Activated T-helper 17 cell treated with anti-CD3 and anti-CD28 coated beads, Interleukin-2, amount 50 U/mL, for 72 hours (primary cell): ENCODE measurements at regions not wholly inside any gene's neighbourhood (a gene's known extent, or its start where the extent isn't known, plus 50 kb on each side); places are given as distances from the start of the nearest gene placed in this dataset.
"Not testable (repeated sequence)": the region's sequence is repeated elsewhere in the genome, so short reads cannot be mapped to it uniquely, and the experiment has no call there.

ENCODE experiments used
- ATAC-seq: fragments of 150-1000 bp; cut with Tn5 transposase; replicated peaks from 2 replicates; pipeline ENCODE4 v1.10.0; 2021; ENCODE audit warnings: mild to moderate bottlenecking, moderate library complexity
- H3K27ac Mint-ChIP-seq: one replicate; pipeline ENCODE4 v1.8.0; 2022; ENCODE audit warnings: mixed read lengths
- H3K27me3 Mint-ChIP-seq: one replicate; pipeline ENCODE4 v1.8.0; 2022; ENCODE audit warnings: mixed read lengths
- H3K36me3 Mint-ChIP-seq: one replicate; pipeline ENCODE4 v1.8.0; 2022; ENCODE audit warnings: low read depth, mild to moderate bottlenecking, mixed read lengths
- H3K4me1 Mint-ChIP-seq: one replicate; pipeline ENCODE4 v1.8.0; 2022; ENCODE audit warnings: mixed read lengths
- H3K4me3 Mint-ChIP-seq: one replicate; pipeline ENCODE4 v1.8.0; 2022; ENCODE audit warnings: mild to moderate bottlenecking, mixed read lengths
- H3K9me3 Mint-ChIP-seq: one replicate; pipeline ENCODE4 v1.8.0; 2022; ENCODE audit warnings: mixed read lengths

- H3K36me3 Mint-ChIP-seq = no peaks in the 10 kb centered on the region
- no peak for ATAC-seq
- H3K27me3 Mint-ChIP-seq = peaks cover 33% of the 10 kb centered on the region
- no peaks in the 10 kb centered on the region for H3K4me1 Mint-ChIP-seq
- H3K9me3 Mint-ChIP-seq = no peaks in the 10 kb centered on the region
- H3K4me3 Mint-ChIP-seq = no peak overlapping the region
- H3K27ac Mint-ChIP-seq = no peak overlapping the region
Measured at GRCh38 chr12:108440736-108441135, 74.3 kb upstream of the FICD start.

DNA sequence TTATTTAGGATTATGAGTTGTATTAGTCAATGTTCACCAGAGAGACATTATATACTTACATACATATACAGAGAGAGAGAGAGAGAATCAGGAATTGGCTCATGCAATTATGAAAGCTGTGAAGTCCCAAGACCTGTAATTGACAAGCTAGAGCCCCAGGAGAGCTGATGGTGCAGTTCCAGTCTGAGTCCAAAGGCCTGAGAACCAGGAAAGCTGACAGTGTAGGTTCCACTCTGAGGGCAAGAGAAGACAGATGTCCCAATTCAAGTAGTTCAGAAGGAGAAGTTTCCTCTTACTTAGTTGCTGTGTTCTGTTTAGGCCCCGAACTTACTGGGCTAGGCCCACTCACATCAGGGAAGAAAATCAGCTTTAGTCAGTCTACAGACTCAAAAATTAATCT is 76.4 kb upstream of the FICD start:
- no peak overlapping the region for H3K4me3 Mint-ChIP-seq
- H3K27ac Mint-ChIP-seq = no peak overlapping the region
- H3K27me3 Mint-ChIP-seq = peaks cover 34% of the 10 kb centered on the region
- no peaks in the 10 kb centered on the region for H3K4me1 Mint-ChIP-seq
- no peaks in the 10 kb centered on the region for H3K9me3 Mint-ChIP-seq
- no peaks in the 10 kb centered on the region for H3K36me3 Mint-ChIP-seq
- ATAC-seq = no peak

DNA sequence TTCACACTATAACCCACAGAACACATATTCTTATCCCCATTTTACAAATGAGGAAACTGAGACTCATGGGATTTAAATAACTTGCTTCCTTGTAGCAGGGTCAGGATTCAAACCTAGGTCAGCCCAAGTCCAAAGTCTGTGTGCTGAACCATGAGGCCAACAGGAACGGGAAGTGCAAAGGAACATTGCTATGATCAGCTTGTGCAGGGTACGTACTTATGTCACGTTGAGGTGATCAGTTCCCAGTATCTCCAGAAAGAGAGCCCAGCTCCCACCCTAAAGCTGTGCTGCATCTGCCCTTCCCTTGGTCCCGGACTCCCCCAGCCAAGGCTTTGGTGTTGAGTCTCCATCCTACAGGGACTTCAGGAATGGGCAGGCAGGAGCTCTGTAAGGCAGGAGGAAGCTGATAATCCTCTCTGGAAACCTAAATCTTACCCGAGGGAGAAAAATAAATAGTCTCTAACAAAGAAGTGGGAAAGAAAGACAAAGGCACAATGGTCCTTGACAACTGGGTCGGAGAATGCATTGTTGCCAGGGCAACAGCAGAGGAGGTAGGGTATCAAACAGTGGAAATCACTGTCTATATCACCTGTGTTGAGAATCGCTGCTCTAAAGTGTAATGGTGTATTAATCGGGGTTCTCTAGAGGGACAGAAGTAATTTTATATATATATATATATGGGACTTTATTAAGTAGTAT is 82.5 kb upstream of the FICD start:
- peaks cover 17% of the 10 kb centered on the region for H3K27me3 Mint-ChIP-seq
- no peaks in the 10 kb centered on the region for H3K9me3 Mint-ChIP-seq
- no peak for ATAC-seq
- H3K36me3 Mint-ChIP-seq = no peaks in the 10 kb centered on the region
- no peak overlapping the region for H3K4me3 Mint-ChIP-seq
- no peaks in the 10 kb centered on the region for H3K4me1 Mint-ChIP-seq
- no peak overlapping the region for H3K27ac Mint-ChIP-seq

DNA sequence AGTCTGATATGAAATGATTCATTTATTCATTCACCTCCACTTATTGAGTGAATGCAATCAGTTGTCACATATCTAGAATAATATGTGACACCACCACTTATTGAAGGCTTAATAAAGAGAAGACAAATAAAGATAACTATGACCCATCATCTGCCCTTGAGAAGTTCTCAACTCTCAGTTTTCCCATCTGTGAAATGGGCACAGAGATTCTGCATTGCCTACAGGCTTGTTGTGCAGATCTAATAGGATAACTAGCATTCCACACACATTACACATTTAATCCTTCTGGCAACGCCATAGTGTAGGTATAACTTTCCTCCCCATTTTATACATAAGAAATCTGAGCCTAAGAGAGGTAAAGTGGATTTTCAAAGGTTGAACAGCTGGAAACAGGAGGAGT is 84.2 kb upstream of the FICD start:
- Mint-ChIP-seq H3K27me3 (peaks cover 21% of the 10 kb centered on the region), H3K4me1 (no peaks in the 10 kb centered on the region), H3K4me3 (no peak overlapping the region), H3K27ac (no peak overlapping the region), H3K36me3 (no peaks in the 10 kb centered on the region), H3K9me3 (no peaks in the 10 kb centered on the region)
- ATAC-seq = no peak

DNA sequence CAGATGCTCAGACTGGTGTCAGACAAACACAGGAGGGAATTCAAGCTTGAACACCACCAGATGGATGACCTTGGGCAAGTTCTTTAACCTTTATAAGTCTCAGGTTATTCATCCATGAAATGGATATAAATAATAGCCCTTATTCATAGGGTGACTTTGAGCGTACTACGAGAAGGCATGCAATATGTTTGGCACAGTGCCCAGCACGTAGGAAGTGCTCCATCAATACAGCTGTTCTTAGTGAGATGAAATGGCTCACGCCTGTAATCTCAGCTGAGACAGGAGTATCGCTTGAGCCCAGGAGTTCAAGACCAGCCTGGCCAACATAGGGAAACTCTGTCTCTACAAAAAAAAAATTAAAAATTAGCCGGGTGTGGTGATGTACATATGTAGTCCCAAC is 84.8 kb upstream of the FICD start:
- no peak for ATAC-seq
- Mint-ChIP-seq H3K4me1 (no peaks in the 10 kb centered on the region), H3K36me3 (no peaks in the 10 kb centered on the region), H3K27ac (no peak overlapping the region), H3K4me3 (no peak overlapping the region), H3K9me3 (no peaks in the 10 kb centered on the region), H3K27me3 (peaks cover 25% of the 10 kb centered on the region)

DNA sequence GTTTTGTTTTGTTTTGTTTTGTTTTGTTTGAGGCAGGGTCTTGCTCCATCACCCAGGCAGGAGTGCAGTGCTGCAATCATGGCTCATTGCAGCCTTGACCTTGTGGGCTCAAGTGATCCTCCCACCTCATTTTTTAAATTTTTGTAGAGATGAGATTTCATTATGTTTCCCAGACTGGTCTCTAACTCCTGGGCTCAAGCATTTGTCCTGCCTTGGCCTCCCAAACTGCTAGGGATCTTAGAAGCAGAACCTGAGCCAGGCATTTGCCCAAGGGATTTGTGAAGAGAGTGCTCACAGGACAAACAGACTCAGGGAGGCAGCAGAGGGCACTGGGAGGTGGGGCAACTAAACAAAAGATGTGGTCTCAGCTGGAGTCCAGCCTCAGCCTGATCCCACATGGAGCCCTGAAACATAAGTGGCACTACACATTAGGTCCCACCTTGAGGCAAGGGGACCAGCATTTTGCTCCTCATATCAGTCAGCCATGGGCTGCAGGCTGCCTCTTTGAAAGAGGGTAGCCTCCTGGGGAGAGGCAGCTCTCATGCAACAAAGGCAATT is 86.2 kb upstream of the CMKLR1 start:
- Mint-ChIP-seq H3K36me3 (no peaks in the 10 kb centered on the region), H3K27me3 (peaks cover 22% of the 10 kb centered on the region), H3K4me3 (no peak overlapping the region), H3K4me1 (no peaks in the 10 kb centered on the region), H3K9me3 (no peaks in the 10 kb centered on the region), H3K27ac (no peak overlapping the region)
- ATAC-seq = no peak

- Mint-ChIP-seq H3K27me3 (peaks cover 22% of the 10 kb centered on the region), H3K4me1 (no peaks in the 10 kb centered on the region), H3K36me3 (no peaks in the 10 kb centered on the region), H3K9me3 (no peaks in the 10 kb centered on the region), H3K27ac (no peak overlapping the region), H3K4me3 (no peak overlapping the region)
- ATAC-seq = no peak
Measured at GRCh38 chr12:108424816-108425215, 85.7 kb upstream of the CMKLR1 start.

- no peaks in the 10 kb centered on the region for H3K4me1 Mint-ChIP-seq
- ATAC-seq = no peak
- no peaks in the 10 kb centered on the region for H3K36me3 Mint-ChIP-seq
- no peak overlapping the region for H3K4me3 Mint-ChIP-seq
- H3K9me3 Mint-ChIP-seq = no peaks in the 10 kb centered on the region
- H3K27ac Mint-ChIP-seq = no peak overlapping the region
- peaks cover 22% of the 10 kb centered on the region for H3K27me3 Mint-ChIP-seq
Measured at GRCh38 chr12:108424026-108424425, 84.9 kb upstream of the CMKLR1 start.

GRCh38 chr12:108423486-108423885 is 84.4 kb upstream of the CMKLR1 start:
- H3K36me3 Mint-ChIP-seq = no peaks in the 10 kb centered on the region
- H3K9me3 Mint-ChIP-seq = no peaks in the 10 kb centered on the region
- no peak for ATAC-seq
- no peak overlapping the region for H3K27ac Mint-ChIP-seq
- H3K27me3 Mint-ChIP-seq = peaks cover 22% of the 10 kb centered on the region
- no peak overlapping the region for H3K4me3 Mint-ChIP-seq
- H3K4me1 Mint-ChIP-seq = no peaks in the 10 kb centered on the region

DNA sequence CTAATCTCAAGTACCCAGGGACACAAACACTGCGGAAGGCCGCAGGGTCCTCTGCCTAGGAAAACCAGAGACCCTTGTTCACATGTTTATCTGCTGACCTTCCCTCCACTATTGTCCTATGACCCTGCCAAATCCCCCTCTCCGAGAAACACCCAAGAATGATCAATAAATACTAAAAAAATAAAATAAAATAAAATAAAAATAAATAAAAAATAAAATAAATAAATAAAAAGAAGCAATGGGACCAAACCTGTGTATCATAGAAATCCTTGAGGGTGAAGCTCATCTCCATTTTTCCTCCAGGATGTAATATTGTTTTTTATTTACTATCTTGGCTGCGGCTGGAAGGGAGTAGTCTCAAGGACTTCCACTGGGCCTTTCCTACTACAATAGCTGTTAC is 82.0 kb upstream of the CMKLR1 start:
- H3K27ac Mint-ChIP-seq, H3K9me3 Mint-ChIP-seq, H3K4me3 Mint-ChIP-seq, H3K36me3 Mint-ChIP-seq, H3K4me1 Mint-ChIP-seq, ATAC-seq: not testable (repeated sequence)
- peaks cover 14% of the 10 kb centered on the region for H3K27me3 Mint-ChIP-seq

GRCh38 chr12:108420421-108420820 is 81.3 kb upstream of the CMKLR1 start:
- not testable (repeated sequence) for H3K4me3 Mint-ChIP-seq, H3K27ac Mint-ChIP-seq, ATAC-seq, H3K9me3 Mint-ChIP-seq, H3K4me1 Mint-ChIP-seq, H3K36me3 Mint-ChIP-seq
- H3K27me3 Mint-ChIP-seq = peaks cover 10% of the 10 kb centered on the region

DNA sequence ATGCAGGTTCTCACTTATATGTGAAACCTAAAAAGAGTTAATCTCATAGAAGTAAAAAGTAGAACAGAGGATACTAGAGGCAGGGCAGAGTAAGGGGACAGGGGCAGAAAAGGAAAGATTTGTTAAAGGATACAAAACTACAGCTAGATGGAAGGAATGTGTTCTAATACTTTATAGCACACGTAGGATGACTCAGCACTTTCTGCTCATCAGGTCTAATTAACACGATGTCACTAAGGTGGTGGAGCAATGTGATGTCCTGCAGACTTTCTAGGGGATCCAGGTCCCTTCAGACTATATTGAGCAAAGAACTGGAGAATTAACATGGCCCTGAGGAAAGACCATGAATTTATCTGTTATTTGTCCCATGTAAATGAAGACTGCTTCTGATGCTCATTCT is 80.8 kb upstream of the CMKLR1 start:
- Mint-ChIP-seq H3K4me3 (no peak overlapping the region), H3K4me1 (no peaks in the 10 kb centered on the region), H3K36me3 (no peaks in the 10 kb centered on the region), H3K9me3 (peaks cover 3% of the 10 kb centered on the region), H3K27ac (no peak overlapping the region), H3K27me3 (peaks cover 10% of the 10 kb centered on the region)
- no peak for ATAC-seq

- no peaks in the 10 kb centered on the region for H3K27me3 Mint-ChIP-seq
- no peaks in the 10 kb centered on the region for H3K4me1 Mint-ChIP-seq
Measured at GRCh38 chr12:108418164-108418890, 79.2 kb upstream of the CMKLR1 start.

GRCh38 chr12:108414021-108414420 is 74.9 kb upstream of the CMKLR1 start:
- H3K9me3 Mint-ChIP-seq = peaks cover 3% of the 10 kb centered on the region

More at GRCh38 chr12:108418164-108418890, 79.2 kb upstream of the CMKLR1 start:
- no peaks in the 10 kb centered on the region for H3K36me3 Mint-ChIP-seq
- H3K9me3 Mint-ChIP-seq = peaks cover 3% of the 10 kb centered on the region
- H3K4me3 Mint-ChIP-seq = no peak overlapping the region
- no peak for ATAC-seq
- no peak overlapping the region for H3K27ac Mint-ChIP-seq

GRCh38 chr12:108410689-108411088 is 71.6 kb upstream of the CMKLR1 start:
- no peaks in the 10 kb centered on the region for H3K36me3 Mint-ChIP-seq
- no peak overlapping the region for H3K27ac Mint-ChIP-seq
- H3K27me3 Mint-ChIP-seq = peaks cover 24% of the 10 kb centered on the region
- no peak overlapping the region for H3K4me3 Mint-ChIP-seq
- no peaks in the 10 kb centered on the region for H3K4me1 Mint-ChIP-seq
- peaks cover 7% of the 10 kb centered on the region for H3K9me3 Mint-ChIP-seq
- no peak for ATAC-seq

More at GRCh38 chr12:108414021-108414420, 74.9 kb upstream of the CMKLR1 start:
- no peak overlapping the region for H3K27ac Mint-ChIP-seq
- H3K27me3 Mint-ChIP-seq = peaks cover 11% of the 10 kb centered on the region
- no peaks in the 10 kb centered on the region for H3K4me1 Mint-ChIP-seq
- no peaks in the 10 kb centered on the region for H3K36me3 Mint-ChIP-seq
- H3K4me3 Mint-ChIP-seq = no peak overlapping the region
- no peak for ATAC-seq
